T-cell (primary cell): ENCODE measurements at regions not wholly inside any gene's neighbourhood (a gene's known extent, or its start where the extent isn't known, plus 50 kb on each side); places are given as distances from the start of the nearest gene placed in this dataset.

ENCODE experiments used
- ATAC-seq, 4 experiments: fragments of 200-7000 bp in 3 of 4; fragments of 150-1000 bp in 1 of 4; cut with Tn5 transposase; replicated peaks in 1 of 4; 1 replicate in 3 of 4; 2 replicates in 1 of 4; pipeline ENCODE4 v1.10.0; 2021; ENCODE audit warnings: moderate library complexity in 3 of 4, mild to moderate bottlenecking in 2 of 4, moderate number of reproducible peaks in 1 of 4
- CTCF ChIA-PET, 2 donors: fragments of 300-600 bp; sonication (Branson Sonifier 250); formaldehyde crosslinking; loops; one replicate each; lab custom pipeline; 2022; ENCODE audit warnings: antibody characterized with exemption in 2 of 2; lab: Charles Lee
- POLR2A ChIA-PET, 2 donors: fragments of 300-600 bp; sonication (Branson Sonifier 250); formaldehyde crosslinking; loops; one replicate each; lab custom pipeline; 2022; ENCODE audit warnings: antibody characterized with exemption in 2 of 2; lab: Charles Lee
- DNase-seq, 35 experiments: peaks; one replicate each; pipeline versions ENCODE4 v3.0.0 to v3.0.0-alpha.2; 2013 to 2023
- H3K27ac ChIP-seq: one replicate; pipeline ENCODE4 v1.5.1; 2013; ENCODE audit warnings: low read length
- H3K27me3 ChIP-seq, 2 experiments: replicated peaks in 1 of 2; 1 replicate in 1 of 2; 2 replicates in 1 of 2; pipeline versions ENCODE4 v1.6.1 to v1.7.0; 2013; ENCODE audit warnings: low read length in 1 of 2, mixed read lengths in 1 of 2; ENCODE audit not compliant: control insufficient read depth in 2 of 2, insufficient read depth in 2 of 2; ENCODE audit errors: extremely low read depth in 1 of 2
- H3K36me3 ChIP-seq, 2 donors: 1 replicate in 1 of 2; 2 replicates in 1 of 2; pipeline versions ENCODE4 v1.6.1 to v1.7.0; 2013; ENCODE audit warnings: low read length in 1 of 2; ENCODE audit not compliant: control insufficient read depth in 2 of 2, insufficient read depth in 1 of 2; ENCODE audit errors: extremely low read depth in 1 of 2
- H3K4me1 ChIP-seq, 2 experiments: 1 replicate in 1 of 2; 2 replicates in 1 of 2; pipeline versions ENCODE4 v1.6.1 to v1.7.0; 2013; ENCODE audit warnings: low read length in 2 of 2, mixed read lengths in 1 of 2; ENCODE audit not compliant: insufficient read depth in 2 of 2, control insufficient read depth in 1 of 2; ENCODE audit errors: extremely low read depth in 1 of 2
- H3K4me3 ChIP-seq, 2 donors: 1 replicate in 1 of 2; 2 replicates in 1 of 2; pipeline versions ENCODE4 v1.5.1 to v1.7.0; 2013; ENCODE audit warnings: mild to moderate bottlenecking in 2 of 2, low read length in 1 of 2, moderate library complexity in 1 of 2; ENCODE audit not compliant: control insufficient read depth in 1 of 2; ENCODE audit errors: extremely low read depth in 1 of 2
- H3K9me3 ChIP-seq: 2 replicates; pipeline ENCODE4 v1.7.0; 2013
- H3K27ac Mint-ChIP-seq, 2 donors: one replicate each; pipeline ENCODE4 v1.8.0; 2020 to 2021; ENCODE audit warnings: mild to moderate bottlenecking in 2 of 2, mixed read lengths in 2 of 2
- H3K27me3 Mint-ChIP-seq, 2 donors: one replicate each; pipeline ENCODE4 v1.8.0; 2021 to 2022; ENCODE audit warnings: mixed read lengths in 2 of 2
- H3K36me3 Mint-ChIP-seq: one replicate; pipeline ENCODE4 v1.8.0; 2021; ENCODE audit warnings: mixed read lengths
- H3K4me1 Mint-ChIP-seq, 3 donors: one replicate each; pipeline ENCODE4 v1.8.0; 2020 to 2022; ENCODE audit warnings: mixed read lengths in 3 of 3, mild to moderate bottlenecking in 1 of 3
- H3K4me3 Mint-ChIP-seq, 3 donors: one replicate each; pipeline ENCODE4 v1.8.0; 2020 to 2022; ENCODE audit warnings: mild to moderate bottlenecking in 3 of 3, mixed read lengths in 3 of 3, moderate library complexity in 3 of 3
- H3K9me3 Mint-ChIP-seq, 3 donors: one replicate each; pipeline ENCODE4 v1.8.0; 2020 to 2022; ENCODE audit warnings: mixed read lengths in 3 of 3
- WGBS: methylation state at CpG from one replicate; pipeline ENCODE4 v1.1.5; 2013; ENCODE audit warnings: missing lambda C conversion rate; ENCODE audit not compliant: insufficient coverage; 5-methylcytosine and 5-hydroxymethylcytosine counted together

GRCh38 chr1:73756817-73757216 is 441.2 kb downstream of the LRRIQ3 start:
- H3K4me1 ChIP-seq = no peaks in the 10 kb centered on the region
- Mint-ChIP-seq H3K4me3 (no peak overlapping the region), H3K9me3 (peaks cover 0 to 9% (median 5%) of the 10 kb centered on the region in 3 donors), H3K27ac (no peak overlapping the region), H3K4me1 (no peaks in the 10 kb centered on the region), H3K27me3 (no peaks in the 10 kb centered on the region), H3K36me3 (no peaks in the 10 kb centered on the region)
- H3K36me3 ChIP-seq = no peaks in the 10 kb centered on the region
- WGBS = no CpG with 5 or more reads among the region's 2 CpGs
- ATAC-seq (no peak), DNase-seq (no peak)
- H3K27me3 ChIP-seq = no peaks in the 10 kb centered on the region
- ChIA-PET CTCF (no interaction called here), POLR2A (no interaction called here)
- no peaks in the 10 kb centered on the region for H3K9me3 ChIP-seq
- H3K4me3 ChIP-seq = no peak overlapping the region
- no peak overlapping the region for H3K27ac ChIP-seq

GRCh38 chr1:73755649-73756048 is 442.3 kb downstream of the LRRIQ3 start:
- no peak overlapping the region for H3K27ac Mint-ChIP-seq
- ChIA-PET CTCF (no interaction called here), POLR2A (no interaction called here)
- H3K36me3 Mint-ChIP-seq = no peaks in the 10 kb centered on the region
- Histone ChIP-seq H3K27me3 (no peaks in the 10 kb centered on the region), H3K4me1 (no peaks in the 10 kb centered on the region), H3K27ac (no peak overlapping the region), H3K36me3 (no peaks in the 10 kb centered on the region), H3K4me3 (no peak overlapping the region), H3K9me3 (no peaks in the 10 kb centered on the region)
- peaks cover 0 to 9% (median 8%) of the 10 kb centered on the region in 3 donors for H3K9me3 Mint-ChIP-seq
- H3K27me3 Mint-ChIP-seq = no peaks in the 10 kb centered on the region
- no peak for ATAC-seq
- no CpG with 5 or more reads among the region's 2 CpGs for WGBS
- DNase-seq = no peak
- H3K4me1 Mint-ChIP-seq = no peaks in the 10 kb centered on the region
- no peak overlapping the region for H3K4me3 Mint-ChIP-seq

DNA sequence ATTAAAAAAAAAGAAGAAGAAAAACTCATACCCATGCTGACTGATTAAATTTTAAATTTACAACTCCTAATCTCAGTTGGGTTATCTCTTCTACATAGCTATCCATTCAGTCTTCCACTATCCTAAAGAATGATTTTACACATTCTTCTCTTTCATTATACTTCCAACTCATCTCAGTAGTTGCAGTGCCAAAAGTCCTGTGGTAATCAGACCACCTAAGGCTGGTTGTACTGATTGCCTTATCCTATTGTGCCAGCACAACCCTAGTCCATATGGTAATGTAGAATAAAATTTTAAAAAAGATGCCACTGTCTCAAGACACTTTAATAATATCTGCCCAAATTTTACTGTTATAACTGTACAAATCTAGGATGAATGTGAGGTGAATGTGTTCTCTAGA is 448.0 kb downstream of the LRRIQ3 start:
- DNase-seq = no peak
- H3K4me1 ChIP-seq = no peaks in the 10 kb centered on the region
- no peak overlapping the region for H3K4me3 Mint-ChIP-seq
- no peak overlapping the region for H3K4me3 ChIP-seq
- ATAC-seq = no peak
- H3K27me3 Mint-ChIP-seq = no peaks in the 10 kb centered on the region
- H3K9me3 ChIP-seq = no peaks in the 10 kb centered on the region
- POLR2A ChIA-PET = no interaction called here
- no peak overlapping the region for H3K27ac ChIP-seq
- no peaks in the 10 kb centered on the region for H3K27me3 ChIP-seq
- H3K27ac Mint-ChIP-seq = no peak overlapping the region
- H3K9me3 Mint-ChIP-seq = peaks cover 0 to 15% (median 11%) of the 10 kb centered on the region in 3 donors
- H3K36me3 Mint-ChIP-seq = no peaks in the 10 kb centered on the region
- no peaks in the 10 kb centered on the region for H3K36me3 ChIP-seq
- CTCF ChIA-PET = no interaction called here
- H3K4me1 Mint-ChIP-seq = no peaks in the 10 kb centered on the region

- Mint-ChIP-seq H3K27ac (no peak overlapping the region), H3K27me3 (no peaks in the 10 kb centered on the region), H3K4me1 (no peaks in the 10 kb centered on the region), H3K4me3 (no peak overlapping the region), H3K36me3 (no peaks in the 10 kb centered on the region), H3K9me3 (peaks cover 2 to 31% (median 23%) of the 10 kb centered on the region in 3 donors)
- Histone ChIP-seq H3K9me3 (no peaks in the 10 kb centered on the region), H3K4me1 (no peaks in the 10 kb centered on the region), H3K36me3 (no peaks in the 10 kb centered on the region), H3K4me3 (no peak overlapping the region), H3K27me3 (no peaks in the 10 kb centered on the region), H3K27ac (no peak overlapping the region)
- DNase-seq = no peak
- ChIA-PET POLR2A (no interaction called here), CTCF (no interaction called here)
- no peak for ATAC-seq
Measured at GRCh38 chr1:73744985-73745384, 453.0 kb downstream of the LRRIQ3 start.

- Histone ChIP-seq H3K4me1 (no peaks in the 10 kb centered on the region), H3K9me3 (no peaks in the 10 kb centered on the region), H3K4me3 (no peak overlapping the region), H3K27me3 (no peaks in the 10 kb centered on the region), H3K36me3 (no peaks in the 10 kb centered on the region), H3K27ac (no peak overlapping the region)
- no peaks in the 10 kb centered on the region for H3K36me3 Mint-ChIP-seq
- no peaks in the 10 kb centered on the region for H3K4me1 Mint-ChIP-seq
- H3K9me3 Mint-ChIP-seq = peaks cover 3 to 11% (median 5%) of the 10 kb centered on the region in 3 donors
- H3K4me3 Mint-ChIP-seq = no peak overlapping the region
- no peak for ATAC-seq
- DNase-seq = no peak
- WGBS = no CpG with 5 or more reads among the region's 2 CpGs
- H3K27me3 Mint-ChIP-seq = no peaks in the 10 kb centered on the region
- POLR2A ChIA-PET = no interaction called here
- no peak overlapping the region for H3K27ac Mint-ChIP-seq
- CTCF ChIA-PET = no interaction called here
Measured at GRCh38 chr1:73736125-73736524, 461.9 kb downstream of the LRRIQ3 start.

GRCh38 chr1:73727036-73727435 is 470.9 kb downstream of the LRRIQ3 start:
- ATAC-seq = no peak
- Histone ChIP-seq H3K4me3 (no peak overlapping the region), H3K9me3 (no peaks in the 10 kb centered on the region), H3K27me3 (no peaks in the 10 kb centered on the region), H3K36me3 (no peaks in the 10 kb centered on the region), H3K4me1 (no peaks in the 10 kb centered on the region), H3K27ac (no peak overlapping the region)
- DNase-seq = no peak
- no peaks in the 10 kb centered on the region for H3K36me3 Mint-ChIP-seq
- no peaks in the 10 kb centered on the region for H3K27me3 Mint-ChIP-seq
- POLR2A ChIA-PET = no interaction called here
- H3K9me3 Mint-ChIP-seq = peaks cover 0 to 11% (median 11%) of the 10 kb centered on the region in 3 donors
- CTCF ChIA-PET = no interaction called here
- no peak overlapping the region for H3K4me3 Mint-ChIP-seq
- no peaks in the 10 kb centered on the region for H3K4me1 Mint-ChIP-seq
- H3K27ac Mint-ChIP-seq = no peak overlapping the region

DNA sequence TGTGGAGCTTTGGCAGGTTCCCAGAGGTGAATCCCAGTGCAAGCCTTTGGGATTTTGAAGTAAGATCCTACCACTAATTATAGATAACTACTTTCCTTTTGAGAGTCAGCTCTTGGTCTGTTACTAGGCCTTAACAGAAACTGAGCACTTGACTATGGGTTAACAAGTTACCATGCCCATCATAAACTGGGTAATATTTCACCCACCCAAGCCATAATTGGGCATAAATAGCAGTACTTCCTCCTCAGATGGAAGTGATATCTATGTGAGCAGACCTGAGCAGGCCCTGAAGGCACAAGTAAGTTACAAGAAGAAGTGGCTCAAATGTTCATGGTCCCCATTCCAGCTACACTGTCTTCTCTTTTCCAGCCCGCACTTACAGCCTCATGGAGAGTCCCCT is 475.9 kb downstream of the LRRIQ3 start:
- H3K36me3 Mint-ChIP-seq = no peaks in the 10 kb centered on the region
- no peak overlapping the region for H3K27ac ChIP-seq
- peaks cover 4 to 8% (median 6%) of the 10 kb centered on the region in 3 donors for H3K9me3 Mint-ChIP-seq
- no peak overlapping the region for H3K27ac Mint-ChIP-seq
- H3K36me3 ChIP-seq = no peaks in the 10 kb centered on the region
- H3K27me3 ChIP-seq = no peaks in the 10 kb centered on the region
- no peak for DNase-seq
- no peaks in the 10 kb centered on the region for H3K9me3 ChIP-seq
- no peak overlapping the region for H3K4me3 Mint-ChIP-seq
- no peaks in the 10 kb centered on the region for H3K27me3 Mint-ChIP-seq
- H3K4me1 ChIP-seq = no peaks in the 10 kb centered on the region
- whole genome bisulfite sequencing = 83% methylated on average over 1 of the region's 1 CpG
- no peak for ATAC-seq
- no peaks in the 10 kb centered on the region for H3K4me1 Mint-ChIP-seq
- ChIA-PET CTCF (no interaction called here), POLR2A (no interaction called here)
- H3K4me3 ChIP-seq = no peak overlapping the region
